K562 (cell line): ENCODE measurements at regions not wholly inside any gene's neighbourhood (a gene's known extent, or its start where the extent isn't known, plus 50 kb on each side); places are given as distances from the start of the nearest gene placed in this dataset.

ENCODE experiments used
- ATAC-seq: fragments of 200-7000 bp; cut with Tn5 transposase; 3 replicates; pipeline ENCODE4 v1.9.1; 2020; ENCODE audit warnings: moderate library complexity
- BruUV-seq: library from RNA; stranded (reverse); fragments of 400-500 nt; replicated peaks from 2 replicates; lab custom pipeline; 2021; lab: Mats Ljungman, UMichigan
- CTCF ChIA-PET: fragments of 300-600 bp; formaldehyde crosslinking; extraction: SDS; loops from one replicate; lab custom pipeline; 2021; ENCODE audit warnings: low intra/inter-chr PET ratio; lab: Yijun Ruan, JAX
- POLR2A ChIA-PET: fragments of 300-600, 350-650 bp; sonication (Branson Sonifier 250); formaldehyde crosslinking; extraction: SDS; loops from one replicate; lab custom pipeline; 2021; ENCODE audit warnings: antibody characterized with exemption, inconsistent platforms; lab: Yijun Ruan, JAX
- DNase-seq, 4 experiments: peaks; one replicate each; pipeline versions ENCODE4 v3.0.0 to v3.0.0-alpha.2; 2011 to 2018; ENCODE audit warnings: low spot score in 3 of 4, mixed read lengths in 3 of 4; ENCODE audit errors: extremely low read depth in 1 of 4
- FAIRE-seq: peaks from 2 replicates; lab custom pipeline; 2011; peaks lifted over from hg19 to GRCh38; lab: Jason Lieb, UNC
- H2AFZ ChIP-seq: 2 replicates; pipeline ENCODE4 v1.6.0; 2011; ENCODE audit warnings: low read depth, low read length, control low read depth, inconsistent platforms
- H3K27ac ChIP-seq: fragments of 200-600 bp; 3 replicates; pipeline ENCODE4 v1.8.0; 2011; ENCODE audit warnings: low read depth, mild to moderate bottlenecking, control low read depth, inconsistent platforms, low read length, moderate library complexity, mixed read lengths; ENCODE audit errors: extremely low read depth
- H3K27me3 ChIP-seq, 2 experiments: fragments of 300-600 bp in 1 of 2; 2 replicates in 1 of 2; 3 replicates in 1 of 2; pipeline versions ENCODE4 v1.6.0 to v1.8.0; 2011; ENCODE audit warnings: inconsistent platforms in 2 of 2, low read length in 2 of 2, mild to moderate bottlenecking in 1 of 2, mixed read lengths in 1 of 2, moderate library complexity in 1 of 2; ENCODE audit not compliant: control insufficient read depth in 2 of 2, insufficient read depth in 2 of 2
- H3K36me3 ChIP-seq: fragments of 300-600 bp; 3 replicates; pipeline ENCODE4 v1.8.0; 2011; ENCODE audit warnings: mild to moderate bottlenecking, low read length, inconsistent platforms; ENCODE audit not compliant: control insufficient read depth, insufficient read depth
- H3K4me1 ChIP-seq, 2 experiments: fragments of 200-600 bp in 1 of 2; replicated peaks in 1 of 2; 2 replicates in 1 of 2; 3 replicates in 1 of 2; pipeline versions ENCODE4 v1.5.1 to v1.8.0; 2011; ENCODE audit warnings: inconsistent platforms in 2 of 2, low read length in 2 of 2, mild to moderate bottlenecking in 1 of 2, mixed read lengths in 1 of 2, moderate library complexity in 1 of 2; ENCODE audit not compliant: control insufficient read depth in 2 of 2, insufficient read depth in 2 of 2
- H3K4me2 ChIP-seq: 2 replicates; pipeline ENCODE4 v1.6.1; 2011; ENCODE audit warnings: low read length, control low read depth, inconsistent platforms, mixed read lengths; ENCODE audit not compliant: insufficient read depth
- H3K4me3 ChIP-seq: fragments of 200-600 bp; sonication (generic), shearing (Covaris generic); 2 replicates; pipeline ENCODE4 v1.5.1; 2016; ENCODE audit warnings: control low read depth, inconsistent platforms
- H3K79me2 ChIP-seq: fragments of 200-600 bp; 3 replicates; pipeline ENCODE4 v1.8.0; 2011; ENCODE audit warnings: low read length, inconsistent platforms; ENCODE audit not compliant: control insufficient read depth, insufficient read depth
- H3K9ac ChIP-seq, 2 experiments: 2 replicates each; pipeline versions ENCODE4 v1.6.0 to v1.6.1; 2011; ENCODE audit warnings: low read depth in 2 of 2, low read length in 2 of 2, control low read depth in 1 of 2, inconsistent platforms in 1 of 2, mild to moderate bottlenecking in 1 of 2, mixed read lengths in 1 of 2; ENCODE audit not compliant: insufficient read depth in 1 of 2
- H3K9me1 ChIP-seq: one replicate; pipeline ENCODE4 v1.6.0; 2011; ENCODE audit warnings: inconsistent platforms, mild to moderate bottlenecking, low read length, moderate library complexity; ENCODE audit not compliant: control insufficient read depth, insufficient read depth
- H3K9me3 ChIP-seq: replicated peaks from 2 replicates; pipeline ENCODE4 v1.5.1; 2011; ENCODE audit warnings: low read depth, low read length, inconsistent platforms; ENCODE audit not compliant: control insufficient read depth, insufficient read depth
- H4K20me1 ChIP-seq: replicated peaks from 2 replicates; pipeline ENCODE4 v1.6.1; 2011; ENCODE audit warnings: low read length, inconsistent platforms, mixed read lengths; ENCODE audit not compliant: control insufficient read depth, insufficient read depth
- CBFA2T3 ChIP-seq: fragments of 450-650 bp; IDR thresholded peaks from 2 replicates; pipeline ENCODE4 v1.6.1; 2017
- CEBPG ChIP-seq, 3 experiments: fragments of 200-800 bp in 1 of 3; sonication (Bioruptor generic) in 1 of 3; sonication (generic) in 1 of 3; formaldehyde crosslinking in 1 of 3; IDR thresholded peaks in 2 of 3; conservative IDR thresholded peaks in 1 of 3; 2 replicates each; pipeline versions ENCODE4 v1.6.1 to v1.8.0; 2016 to 2022; ENCODE audit warnings: missing compliant biosample characterization in 2 of 3, missing genetic modification characterization in 2 of 3, mild to moderate bottlenecking in 1 of 3, missing genetic modification reagents in 1 of 3
- EGR1 ChIP-seq: fragments of 450-650 bp; conservative IDR thresholded peaks from 2 replicates; pipeline ENCODE4 v1.6.1; 2017; ENCODE audit warnings: mild to moderate bottlenecking
- ETS2 ChIP-seq: IDR thresholded peaks from 2 replicates; pipeline ENCODE4 v1.6.1; 2016; ENCODE audit warnings: borderline replicate concordance, missing genetic modification characterization, mild to moderate bottlenecking, moderate library complexity, missing compliant biosample characterization; ENCODE audit not compliant: poor library complexity, severe bottlenecking
- EZH2 ChIP-seq: IDR thresholded peaks from 2 replicates; pipeline ENCODE4 v1.6.1; 2012; ENCODE audit warnings: low read depth, mild to moderate bottlenecking, inconsistent platforms, low read length, borderline replicate concordance
- FOSL1 ChIP-seq: fragments of 200-800 bp; sonication (Bioruptor generic); conservative IDR thresholded peaks from 2 replicates; pipeline ENCODE4 v1.6.1; 2016; ENCODE audit warnings: missing genetic modification characterization, missing compliant biosample characterization
- GATA2 ChIP-seq: sonication (generic); formaldehyde crosslinking; IDR thresholded peaks from 2 replicates; pipeline ENCODE4 v1.4.0; 2020; ENCODE audit warnings: mild to moderate bottlenecking, missing genetic modification reagents
- HDAC8 ChIP-seq: fragments of 450-650 bp; IDR thresholded peaks from 2 replicates; pipeline ENCODE4 v1.6.1; 2016; ENCODE audit warnings: mild to moderate bottlenecking, missing genetic modification characterization, moderate library complexity, missing compliant biosample characterization
- HNRNPH1 ChIP-seq: fragments of 200-400 bp; formaldehyde crosslinking; optimal IDR thresholded peaks from 2 replicates; pipeline ENCODE3; 2017; ENCODE audit warnings: low read depth, mild to moderate bottlenecking, low read length, moderate library complexity
- L3MBTL2 ChIP-seq: fragments of 450-650 bp; IDR thresholded peaks from 2 replicates; pipeline ENCODE4 v1.6.1; 2016; ENCODE audit warnings: mild to moderate bottlenecking, moderate library complexity
- MAZ ChIP-seq, 2 experiments: fragments of 450-650 bp in 1 of 2; sonication (generic) in 1 of 2; formaldehyde crosslinking; IDR thresholded peaks in 1 of 2; conservative IDR thresholded peaks in 1 of 2; 2 replicates each; pipeline versions ENCODE4 v1.4.0 to v1.5.0; 2020; ENCODE audit warnings: mild to moderate bottlenecking in 1 of 2, missing genetic modification reagents in 1 of 2
- MECOM ChIP-seq: fragments of 250-450 bp; sonication (Bioruptor Pico); IDR thresholded peaks from 2 replicates; pipeline ENCODE4 v1.8.0; 2022; ENCODE audit warnings: inconsistent platforms
- MTF1 ChIP-seq: fragments of 250-450 bp; sonication (Bioruptor Pico); IDR thresholded peaks from 2 replicates; pipeline ENCODE4 v1.9.0; 2021; ENCODE audit warnings: moderate library complexity, mild to moderate bottlenecking, inconsistent platforms, borderline replicate concordance
- POLR3G ChIP-seq: IDR thresholded peaks from 2 replicates; pipeline ENCODE4 v1.6.1; 2011; ENCODE audit not compliant: insufficient read length, insufficient replicate concordance; ENCODE audit errors: extremely low read depth
- RAD51 ChIP-seq: fragments of 450-650 bp; IDR thresholded peaks from 2 replicates; pipeline ENCODE4 v1.7.1; 2016; ENCODE audit warnings: low read depth, mild to moderate bottlenecking, borderline replicate concordance
- SMARCC2 ChIP-seq: fragments of 450-650 bp; IDR thresholded peaks from 2 replicates; pipeline ENCODE4 v1.6.1; 2017; ENCODE audit warnings: antibody characterized with exemption, moderate library complexity, mild to moderate bottlenecking, low read depth
- SP1 ChIP-seq: sonication (generic); formaldehyde crosslinking; IDR thresholded peaks from 2 replicates; pipeline ENCODE4 v1.8.1; 2022; ENCODE audit warnings: mild to moderate bottlenecking, missing genetic modification reagents
- TEAD4 ChIP-seq, 2 experiments: sonication (generic) in 1 of 2; formaldehyde crosslinking in 1 of 2; IDR thresholded peaks; 2 replicates each; pipeline versions ENCODE4 v1.6.1 to v1.8.0; 2012 to 2022; ENCODE audit warnings: borderline replicate concordance in 1 of 2, inconsistent platforms in 1 of 2, low read length in 1 of 2, mild to moderate bottlenecking in 1 of 2, missing genetic modification reagents in 1 of 2
- U2AF2 ChIP-seq: fragments of 200-400 bp; formaldehyde crosslinking; optimal IDR thresholded peaks from 2 replicates; pipeline ENCODE3; 2017; ENCODE audit warnings: low read depth, mild to moderate bottlenecking, low read length
- ZBTB7A ChIP-seq: IDR thresholded peaks from 2 replicates; pipeline ENCODE4 v1.6.1; 2011; ENCODE audit warnings: low read depth, mild to moderate bottlenecking, low read length, moderate library complexity, borderline replicate concordance; ENCODE audit not compliant: control insufficient read depth
- ZNF431 ChIP-seq: sonication (generic); formaldehyde crosslinking; IDR thresholded peaks from 2 replicates; pipeline ENCODE4 v1.8.0; 2022; ENCODE audit warnings: mild to moderate bottlenecking, missing genetic modification reagents
- ZZZ3 ChIP-seq: fragments of 450-650 bp; IDR thresholded peaks from 2 replicates; pipeline ENCODE4 v1.6.1; 2016; ENCODE audit warnings: antibody characterized with exemption, mild to moderate bottlenecking, moderate library complexity
- WGBS: fragments of 100-300 bp; shearing (Covaris generic); methylation state at CpG from one replicate; pipeline ENCODE4 v1.1.6; 2016; ENCODE audit warnings: low coverage, mixed read lengths; ENCODE audit not compliant: insufficient coverage; ENCODE audit errors: missing lambda C conversion rate; 5-methylcytosine and 5-hydroxymethylcytosine counted together
- in situ Hi-C: fragments of 300-500 bp; cut with MboI; formaldehyde crosslinking; loops from 4 replicates; pipeline ENCODE4 v1.15.0; 2018; ENCODE audit warnings: inconsistent platforms, mixed read lengths
- intact Hi-C: fragments of 100-400 bp; cut with micrococcal nuclease; formaldehyde crosslinking; loops from 2 replicates; pipeline ENCODE4 v1.14.2; 2022

DNA sequence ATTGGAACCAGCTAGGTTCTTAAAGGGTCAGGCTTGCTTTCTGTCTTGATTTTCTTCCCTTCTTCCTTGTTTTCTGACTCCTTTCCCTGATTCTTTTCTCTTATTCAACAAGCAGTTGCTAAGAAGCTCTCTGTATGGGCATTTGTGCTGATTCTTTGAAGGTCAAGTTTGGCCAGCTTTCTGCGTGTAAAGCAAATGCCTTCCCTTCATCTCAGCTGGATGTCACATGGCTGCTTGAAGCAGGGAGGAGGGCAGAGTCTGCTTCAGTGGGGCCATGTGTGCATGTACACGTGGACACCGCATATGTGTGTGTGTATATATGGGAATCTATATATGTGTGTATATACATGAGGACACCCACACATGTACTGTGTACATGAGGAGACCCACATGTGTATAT lies 139.9 kb upstream of the ATP6AP2 start (continued):
- TF ChIP-seq SMARCC2 (no peak), RAD51 (no peak), L3MBTL2 (no peak), POLR3G (no peak), GATA2 (CRISPR knock-in tag) (no peak), MTF1 (CRISPR knock-in tag) (no peak), ZBTB7A (no peak), U2AF2 (no peak), ZZZ3 (no peak)
- TF ChIP-seq, all 486 proteins: peak for 0

DNA sequence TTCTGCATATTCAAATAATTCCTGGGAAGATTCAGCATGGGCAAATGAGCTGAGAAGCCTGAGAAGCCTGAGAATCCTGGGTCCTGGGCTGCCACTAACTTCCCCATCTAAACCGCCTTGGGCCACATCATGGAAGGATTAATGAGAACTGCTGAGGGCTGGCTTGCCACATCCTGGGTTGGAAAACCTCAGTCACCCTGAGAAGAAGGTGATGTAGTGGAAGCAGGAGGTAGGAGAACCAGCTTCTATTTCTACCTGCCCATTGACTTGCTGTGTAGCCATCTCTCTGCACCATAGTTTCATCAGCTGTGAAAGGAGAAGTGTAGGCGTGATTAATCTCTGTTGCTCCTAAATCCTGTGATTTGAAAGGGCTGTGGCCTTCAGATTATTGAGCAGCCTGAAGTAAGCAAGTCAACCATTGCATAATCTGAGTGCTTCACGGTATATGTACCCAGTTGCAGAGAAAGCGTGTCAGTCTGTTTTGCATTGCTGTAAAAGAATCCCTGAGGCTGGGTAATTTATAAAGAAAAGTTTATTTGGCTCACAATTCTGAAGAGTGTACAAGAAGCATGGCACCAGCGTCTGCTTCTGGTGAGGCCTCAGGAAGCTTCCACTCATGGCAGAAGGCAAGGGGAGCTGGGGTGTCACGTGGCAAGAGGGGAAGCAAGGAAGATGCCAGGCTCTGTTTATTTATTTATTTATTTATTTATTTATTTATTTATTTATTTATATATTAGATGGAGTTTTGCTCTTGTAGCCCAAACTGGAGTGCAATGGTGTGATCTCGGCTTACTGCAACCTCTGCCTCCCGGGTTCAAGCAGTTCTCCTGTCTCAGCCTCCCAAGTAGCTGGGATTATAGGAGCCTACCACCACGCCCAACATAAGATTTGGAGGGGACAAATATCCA lies 140.9 kb upstream of the ATP6AP2 start:
- CTCF ChIA-PET, result no interaction called here
- TF ChIP-seq HDAC8 (tag) (no peak), SP1 (CRISPR knock-in tag) (no peak), CBFA2T3 (peak; percentile 42; the same call in 1 of the 2 replicates), EZH2 (no peak), CEBPG (CRISPR knock-in tag; IDR thresholded peaks at IDR 0.05) (no peak), CEBPG (tag; conservative IDR thresholded peaks at IDR 0.05 in 1 of 2, IDR thresholded peaks at IDR 0.05 in 1 of 2) (0 out of 4 replicates have a peak, but pooled peaks of 1 of the 2 experiments have one; percentile 21), ETS2 (tag) (no peak), FOSL1 (tag) (no peak), TEAD4 (IDR thresholded peaks at IDR 0.05; ENCODE audit: low read length) (no peak), TEAD4 (CRISPR knock-in tag; IDR thresholded peaks at IDR 0.05; ENCODE audit: borderline replicate concordance) (no peak), MAZ (CRISPR knock-in tag; conservative IDR thresholded peaks at IDR 0.05 in 1 of 2, IDR thresholded peaks at IDR 0.05 in 1 of 2) (no peak), MECOM (no peak), ZNF431 (CRISPR knock-in tag) (no peak), HNRNPH1 (no peak), EGR1 (0 out of 2 replicates have a peak, but pooled peaks have one; percentile 24)

More for the DNA sequence above, 140.9 kb upstream of the ATP6AP2 start:
- H3K4me2 ChIP-seq, result no peak overlapping the region
- in situ Hi-C loops (no loop called here), intact Hi-C loops (no loop called here)
- BruUV-seq, result no TSS peak
- DNase-seq (no peak), ATAC-seq (no peak), FAIRE-seq (no peak)
- peaks cover 7 to 10% of the 10 kb centered on the region in 2 experiments; a peak in 3 of 5 replicates for H3K4me1 ChIP-seq
- H3K4me3 ChIP-seq, result no peak overlapping the region
- WGBS, result 33% methylated on average over 8 of the region's 9 CpGs
- no peak overlapping the region for H2AFZ ChIP-seq
- H3K9ac ChIP-seq, result no peak overlapping the region
- no peaks in the 10 kb centered on the region for H3K27me3 ChIP-seq
- no peak overlapping the region for H3K27ac ChIP-seq
- no peaks in the 10 kb centered on the region for H4K20me1 ChIP-seq
- H3K79me2 ChIP-seq, result no peaks in the 10 kb centered on the region
- H3K36me3 ChIP-seq, result no peaks in the 10 kb centered on the region
- no peaks in the 10 kb centered on the region for H3K9me1 ChIP-seq
- POLR2A ChIA-PET, result no interaction called here
- H3K9me3 ChIP-seq, result no peaks in the 10 kb centered on the region
